Effector memory CD4-positive, alpha-beta T cell (primary cell): ENCODE measurements at regions not wholly inside any gene's neighbourhood (a gene's known extent, or its start where the extent isn't known, plus 50 kb on each side); places are given as distances from the start of the nearest gene placed in this dataset.

Source experiments
- DNase-seq, 3 donors: peaks; one replicate each; pipeline ENCODE4 v3.0.0-alpha.2; 2020
- H3K27ac ChIP-seq: 2 replicates; pipeline ENCODE4 v1.7.0; 2013; ENCODE audit warnings: mild to moderate bottlenecking, low read length, moderate library complexity; ENCODE audit not compliant: insufficient read depth, poor library complexity, severe bottlenecking
- H3K27me3 ChIP-seq: replicated peaks from 2 replicates; pipeline ENCODE4 v1.7.0; 2013; ENCODE audit warnings: mild to moderate bottlenecking, low read length; ENCODE audit not compliant: insufficient read depth, control insufficient read depth, poor library complexity, severe bottlenecking
- H3K36me3 ChIP-seq: 2 replicates; pipeline ENCODE4 v1.7.0; 2013; ENCODE audit warnings: mild to moderate bottlenecking, low read length, moderate library complexity; ENCODE audit not compliant: control insufficient read depth, insufficient read depth
- H3K4me1 ChIP-seq: 2 replicates; pipeline ENCODE4 v1.7.0; 2013; ENCODE audit warnings: low read length, mild to moderate bottlenecking; ENCODE audit not compliant: control insufficient read depth, insufficient read depth, poor library complexity, severe bottlenecking
- H3K4me3 ChIP-seq: 2 replicates; pipeline ENCODE4 v1.7.0; 2013; ENCODE audit warnings: low read length, low read depth, mild to moderate bottlenecking; ENCODE audit not compliant: insufficient read depth, poor library complexity, severe bottlenecking
- H3K9me3 ChIP-seq: 2 replicates; pipeline ENCODE4 v1.7.0; 2013; ENCODE audit warnings: mild to moderate bottlenecking, low read length, moderate library complexity; ENCODE audit not compliant: control insufficient read depth

DNA sequence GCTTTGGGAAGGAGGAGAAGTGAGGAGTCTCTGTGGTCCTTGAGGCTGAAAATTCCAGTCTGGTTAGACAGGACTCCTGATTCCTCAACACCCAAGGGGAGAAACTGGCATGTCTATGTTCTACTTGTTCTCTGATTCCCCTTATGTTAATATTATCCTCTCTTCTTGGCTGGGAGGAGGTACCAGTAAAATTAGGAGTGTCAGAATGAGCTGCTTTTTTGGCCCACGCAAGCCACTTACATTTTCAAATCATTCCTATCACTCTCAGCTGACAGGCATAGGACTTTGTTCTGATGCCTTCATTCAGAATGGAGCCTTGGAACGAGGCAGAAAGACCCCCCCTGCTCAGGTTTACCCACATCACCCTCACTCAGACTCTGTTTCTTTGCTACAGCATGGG lies 1077.2 kb downstream of the BCL11B start:
- H3K9me3 ChIP-seq: no peaks in the 10 kb centered on the region
- H3K27me3 ChIP-seq: no peaks in the 10 kb centered on the region
- H3K27ac ChIP-seq: no peak overlapping the region
- H3K4me3 ChIP-seq: no peak overlapping the region
- no peak for DNase-seq
- peaks cover 66% of the 10 kb centered on the region for H3K4me1 ChIP-seq
- no peaks in the 10 kb centered on the region for H3K36me3 ChIP-seq

DNA sequence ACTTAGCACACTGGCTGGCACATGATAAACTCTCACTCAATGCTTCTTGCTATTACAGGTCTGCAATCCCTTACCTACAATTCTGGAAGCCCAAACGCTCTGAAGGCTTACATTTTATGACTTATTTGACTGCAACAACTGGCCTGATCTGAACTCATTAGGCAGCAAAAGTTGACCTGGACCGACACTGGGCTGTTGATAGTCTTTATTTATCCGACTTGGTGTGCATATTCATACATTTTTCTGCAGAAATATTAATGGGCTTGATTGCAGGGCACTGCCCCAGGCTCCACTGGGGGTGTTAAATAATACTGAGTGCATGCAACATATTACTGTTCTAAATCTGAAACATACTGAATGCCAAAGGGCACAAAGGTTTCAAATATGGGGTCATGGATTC lies 1076.7 kb downstream of the BCL11B start:
- no peak overlapping the region for H3K27ac ChIP-seq

GRCh38 chr14:98197933-98198332 lies 1074.1 kb downstream of the BCL11B start:
- Histone ChIP-seq H3K27me3 (no peaks in the 10 kb centered on the region), H3K9me3 (no peaks in the 10 kb centered on the region), H3K4me3 (peak overlapping the region; percentile 17), H3K4me1 (peaks cover 39% of the 10 kb centered on the region), H3K27ac (peak overlapping the region; percentile 34), H3K36me3 (no peaks in the 10 kb centered on the region)
- DNase-seq: no peak

More for the DNA sequence above, 1076.7 kb downstream of the BCL11B start:
- H3K4me1 ChIP-seq: peaks cover 64% of the 10 kb centered on the region
- H3K4me3 ChIP-seq: no peak overlapping the region
- DNase-seq: no peak
- H3K9me3 ChIP-seq: no peaks in the 10 kb centered on the region
- H3K36me3 ChIP-seq: no peaks in the 10 kb centered on the region
- no peaks in the 10 kb centered on the region for H3K27me3 ChIP-seq

DNA sequence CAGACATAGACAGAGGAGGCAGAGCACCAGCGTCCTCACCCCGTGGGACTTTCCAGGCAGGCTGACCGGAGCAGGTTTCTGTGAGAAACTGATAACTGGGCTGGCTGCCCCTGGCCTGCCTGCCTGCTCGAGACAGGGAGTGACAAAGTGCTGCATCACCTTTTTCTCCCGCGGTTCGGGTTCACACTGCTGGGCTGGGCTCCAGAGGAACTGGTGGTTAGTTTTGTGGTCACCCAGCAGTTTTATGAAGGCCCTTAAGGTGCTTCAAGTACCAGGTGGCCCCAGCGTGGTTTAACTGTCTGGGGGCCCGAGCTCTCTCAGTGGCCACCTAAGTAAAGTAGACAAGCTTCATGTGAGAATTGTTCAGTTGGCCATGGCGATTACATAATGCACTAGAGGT lies 1073.6 kb downstream of the BCL11B start:
- peak overlapping the region; percentile 17 for H3K4me3 ChIP-seq
- H3K27me3 ChIP-seq: no peaks in the 10 kb centered on the region
- H3K4me1 ChIP-seq: peaks cover 39% of the 10 kb centered on the region
- no peaks in the 10 kb centered on the region for H3K36me3 ChIP-seq
- DNase-seq: peak; percentile 25 to 33 (median 28)
- peak overlapping the region; percentile 34 for H3K27ac ChIP-seq
- no peaks in the 10 kb centered on the region for H3K9me3 ChIP-seq

- DNase-seq: no peak
- Histone ChIP-seq H3K36me3 (no peaks in the 10 kb centered on the region), H3K9me3 (no peaks in the 10 kb centered on the region), H3K4me3 (no peak overlapping the region), H3K27me3 (no peaks in the 10 kb centered on the region), H3K4me1 (peaks cover 34% of the 10 kb centered on the region), H3K27ac (no peak overlapping the region)
These were observed 1071.4 kb downstream of the BCL11B start for GRCh38 chr14:98200601-98201000.

DNA sequence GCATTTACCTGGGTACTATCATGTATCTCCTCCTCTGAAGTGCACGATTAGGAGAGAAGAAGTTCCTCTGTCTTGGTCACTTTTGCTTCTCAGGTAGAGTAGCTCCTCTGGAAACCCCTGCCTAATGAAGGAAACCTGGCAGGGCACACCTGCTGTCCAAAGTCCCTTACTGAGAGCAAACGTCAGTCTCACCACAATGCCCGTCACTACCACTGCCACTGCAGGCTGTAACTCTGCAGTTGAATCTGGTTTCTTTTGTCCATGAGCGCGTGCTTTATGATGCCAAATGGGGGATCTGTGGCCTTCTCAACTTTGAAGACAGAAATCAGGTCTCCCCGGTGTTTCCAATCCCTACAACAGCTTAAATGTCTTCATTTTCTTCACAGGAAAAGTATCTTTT lies 1068.6 kb downstream of the BCL11B start:
- Histone ChIP-seq H3K27ac (no peak overlapping the region), H3K4me3 (no peak overlapping the region), H3K36me3 (no peaks in the 10 kb centered on the region), H3K4me1 (peaks cover 34% of the 10 kb centered on the region), H3K9me3 (no peaks in the 10 kb centered on the region), H3K27me3 (no peaks in the 10 kb centered on the region)
- DNase-seq: no peak

DNA sequence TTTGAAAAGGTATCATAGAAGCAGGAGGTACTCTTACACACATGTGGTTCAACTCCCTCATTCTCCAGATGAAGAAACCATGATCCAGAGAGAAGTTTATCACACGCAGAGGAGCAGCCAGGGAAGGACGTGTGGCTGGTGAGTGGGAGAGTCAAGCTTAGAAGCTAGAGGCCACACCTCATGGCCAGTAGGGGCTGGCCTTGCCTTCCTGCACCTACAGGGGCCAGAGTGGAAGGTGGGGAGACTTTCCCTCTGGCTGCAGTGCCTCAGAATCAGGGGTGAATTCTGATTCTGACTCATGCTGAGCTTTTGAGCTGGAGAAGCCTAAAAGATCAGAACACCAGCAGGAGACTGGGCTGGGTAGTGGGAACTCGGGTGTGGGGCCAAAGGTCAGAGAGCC lies 1067.9 kb downstream of the BCL11B start:
- no peak for DNase-seq
- Histone ChIP-seq H3K27ac (peak overlapping the region; percentile 24), H3K36me3 (no peaks in the 10 kb centered on the region), H3K4me3 (no peak overlapping the region), H3K4me1 (peaks cover 33% of the 10 kb centered on the region), H3K27me3 (no peaks in the 10 kb centered on the region), H3K9me3 (no peaks in the 10 kb centered on the region)

DNA sequence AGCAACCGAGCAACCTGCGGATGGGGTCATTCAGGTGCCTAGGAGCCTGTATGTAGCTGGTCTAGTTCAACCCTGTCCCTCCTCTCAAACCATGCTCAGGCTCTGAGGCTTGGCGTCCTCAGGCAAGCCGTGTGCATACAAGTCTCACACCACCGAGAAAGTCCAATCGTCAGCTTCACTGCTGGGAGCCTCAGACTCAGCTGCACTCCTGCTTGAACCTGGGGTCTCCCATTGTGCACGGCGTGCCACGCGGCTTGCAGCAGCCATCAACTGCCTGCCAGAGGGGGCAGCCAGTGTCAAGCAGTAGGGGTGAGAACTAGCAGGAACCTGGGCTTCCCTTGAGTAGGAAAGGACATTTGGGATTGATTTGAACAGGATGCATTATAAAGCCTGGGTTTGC lies 1064.6 kb downstream of the BCL11B start:
- Histone ChIP-seq H3K4me3 (no peak overlapping the region), H3K9me3 (no peaks in the 10 kb centered on the region), H3K27ac (no peak overlapping the region), H3K4me1 (peaks cover 44% of the 10 kb centered on the region), H3K27me3 (no peaks in the 10 kb centered on the region), H3K36me3 (no peaks in the 10 kb centered on the region)
- no peak for DNase-seq

DNA sequence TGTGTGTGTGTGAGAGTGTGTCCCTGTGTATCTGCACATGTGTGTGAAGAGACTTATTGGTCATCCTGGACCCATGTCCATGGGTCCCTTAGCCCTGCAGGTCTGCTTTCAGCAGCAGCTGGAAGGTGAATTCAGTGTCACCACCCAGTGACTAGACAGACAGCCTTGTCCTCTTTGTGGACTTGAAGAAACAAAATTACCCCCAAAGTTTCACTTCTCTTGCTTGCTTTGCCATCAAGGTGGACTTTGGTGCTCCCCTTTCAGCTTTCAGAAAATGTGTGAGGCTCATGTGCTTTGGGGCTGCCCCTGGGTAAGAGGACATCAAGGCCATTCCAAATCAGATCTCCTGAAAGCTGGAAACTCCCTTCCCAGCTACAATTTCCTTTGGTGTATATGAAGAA lies 1063.8 kb downstream of the BCL11B start:
- Histone ChIP-seq H3K4me1 (peaks cover 44% of the 10 kb centered on the region), H3K9me3 (no peaks in the 10 kb centered on the region), H3K27ac (no peak overlapping the region), H3K27me3 (no peaks in the 10 kb centered on the region), H3K36me3 (no peaks in the 10 kb centered on the region), H3K4me3 (no peak overlapping the region)
- no peak for DNase-seq

DNA sequence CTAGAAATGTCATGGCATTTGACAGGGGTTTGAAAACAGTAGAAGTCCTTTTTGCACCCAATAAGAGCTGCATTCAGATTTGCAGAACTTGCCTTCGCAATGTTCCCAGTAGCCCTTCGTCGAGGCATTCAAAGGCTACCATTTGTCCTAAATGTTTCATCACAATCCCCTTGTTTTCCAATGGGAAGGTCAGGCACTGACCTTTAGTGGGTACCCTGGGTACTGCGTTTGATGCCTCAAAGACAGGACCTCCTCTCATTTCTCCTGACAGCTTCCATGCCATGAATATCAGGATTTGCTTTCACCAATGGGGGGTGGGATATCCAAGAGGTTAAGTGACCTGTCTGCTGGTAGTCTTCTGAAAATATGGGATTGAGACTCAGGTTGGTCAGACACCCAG lies 1063.1 kb downstream of the BCL11B start:
- Histone ChIP-seq H3K36me3 (no peaks in the 10 kb centered on the region), H3K4me3 (no peak overlapping the region), H3K9me3 (no peaks in the 10 kb centered on the region), H3K27ac (peak overlapping the region; percentile 42), H3K27me3 (no peaks in the 10 kb centered on the region), H3K4me1 (peaks cover 44% of the 10 kb centered on the region)
- DNase-seq: no peak
